Dendritic cell treated with granulocyte-macrophage colony-stimulating factor and Interleukin-4, amounts not matched to agents 40 ng/mL and 50 ng/mL, for 4 days (primary cell): ENCODE measurements at regions not wholly inside any gene's neighbourhood (a gene's known extent, or its start where the extent isn't known, plus 50 kb on each side); places are given as distances from the start of the nearest gene placed in this dataset.

Experiments used
- H3K27ac Mint-ChIP-seq: one replicate; pipeline ENCODE4 v1.8.0; 2022; ENCODE audit warnings: mild to moderate bottlenecking, mixed read lengths
- H3K27me3 Mint-ChIP-seq: one replicate; pipeline ENCODE4 v1.8.0; 2022; ENCODE audit warnings: mild to moderate bottlenecking, mixed read lengths
- H3K36me3 Mint-ChIP-seq: one replicate; pipeline ENCODE4 v1.8.0; 2022; ENCODE audit warnings: low read depth, mixed read lengths
- H3K4me1 Mint-ChIP-seq: one replicate; pipeline ENCODE4 v1.8.0; 2022; ENCODE audit warnings: low read depth, mixed read lengths
- H3K4me3 Mint-ChIP-seq: one replicate; pipeline ENCODE4 v1.8.0; 2022; ENCODE audit warnings: mild to moderate bottlenecking, moderate library complexity, mixed read lengths
- H3K9me3 Mint-ChIP-seq: one replicate; pipeline ENCODE4 v1.8.0; 2022; ENCODE audit warnings: mixed read lengths
- intact Hi-C: fragments of 100-400 bp; cut with micrococcal nuclease; formaldehyde crosslinking; loops from one replicate; pipeline ENCODE4 v1.15.0; 2022

GRCh38 chr14:71698027-71698426 lies 234.2 kb upstream of the RGS6 start:
- no peaks in the 10 kb centered on the region for H3K27me3 Mint-ChIP-seq
- H3K9me3 Mint-ChIP-seq: no peaks in the 10 kb centered on the region
- peaks cover 83% of the 10 kb centered on the region for H3K36me3 Mint-ChIP-seq
- H3K27ac Mint-ChIP-seq: no peak overlapping the region
- H3K4me1 Mint-ChIP-seq: no peaks in the 10 kb centered on the region
- no peak overlapping the region for H3K4me3 Mint-ChIP-seq
- intact Hi-C loops: no loop called here

GRCh38 chr14:71698673-71699072 lies 233.6 kb upstream of the RGS6 start:
- peaks cover 85% of the 10 kb centered on the region for H3K36me3 Mint-ChIP-seq

GRCh38 chr14:71701990-71702389 lies 230.2 kb upstream of the RGS6 start:
- H3K27ac Mint-ChIP-seq: no peak overlapping the region
- H3K4me1 Mint-ChIP-seq: no peaks in the 10 kb centered on the region
- no peak overlapping the region for H3K4me3 Mint-ChIP-seq
- no peaks in the 10 kb centered on the region for H3K27me3 Mint-ChIP-seq
- H3K36me3 Mint-ChIP-seq: peaks cover 75% of the 10 kb centered on the region
- no peaks in the 10 kb centered on the region for H3K9me3 Mint-ChIP-seq
- intact Hi-C loops: no loop called here

More at GRCh38 chr14:71698673-71699072, 233.6 kb upstream of the RGS6 start:
- Mint-ChIP-seq H3K4me1 (no peaks in the 10 kb centered on the region), H3K27ac (no peak overlapping the region), H3K4me3 (no peak overlapping the region), H3K27me3 (no peaks in the 10 kb centered on the region), H3K9me3 (no peaks in the 10 kb centered on the region)
- intact Hi-C loops: no loop called here

GRCh38 chr14:71702786-71703185 lies 229.4 kb upstream of the RGS6 start:
- no peak overlapping the region for H3K27ac Mint-ChIP-seq
- H3K4me1 Mint-ChIP-seq: no peaks in the 10 kb centered on the region
- intact Hi-C loops: no loop called here
- H3K36me3 Mint-ChIP-seq: peaks cover 75% of the 10 kb centered on the region
- H3K27me3 Mint-ChIP-seq: no peaks in the 10 kb centered on the region
- no peaks in the 10 kb centered on the region for H3K9me3 Mint-ChIP-seq
- H3K4me3 Mint-ChIP-seq: no peak overlapping the region

- no peaks in the 10 kb centered on the region for H3K9me3 Mint-ChIP-seq
- peaks cover 79% of the 10 kb centered on the region for H3K36me3 Mint-ChIP-seq
- H3K27me3 Mint-ChIP-seq: no peaks in the 10 kb centered on the region
- no peaks in the 10 kb centered on the region for H3K4me1 Mint-ChIP-seq
- intact Hi-C loops: no loop called here
- no peak overlapping the region for H3K4me3 Mint-ChIP-seq
- no peak overlapping the region for H3K27ac Mint-ChIP-seq
Measured at GRCh38 chr14:71703477-71703876, 228.8 kb upstream of the RGS6 start.

GRCh38 chr14:71704210-71704609 lies 228.0 kb upstream of the RGS6 start:
- Mint-ChIP-seq H3K4me3 (no peak overlapping the region), H3K27me3 (no peaks in the 10 kb centered on the region), H3K36me3 (peaks cover 79% of the 10 kb centered on the region), H3K9me3 (no peaks in the 10 kb centered on the region), H3K27ac (no peak overlapping the region), H3K4me1 (no peaks in the 10 kb centered on the region)
- intact Hi-C loops: no loop called here

- peaks cover 79% of the 10 kb centered on the region for H3K36me3 Mint-ChIP-seq
- intact Hi-C loops: no loop called here
- no peaks in the 10 kb centered on the region for H3K9me3 Mint-ChIP-seq
- no peaks in the 10 kb centered on the region for H3K4me1 Mint-ChIP-seq
- H3K4me3 Mint-ChIP-seq: no peak overlapping the region
- H3K27ac Mint-ChIP-seq: no peak overlapping the region
- H3K27me3 Mint-ChIP-seq: no peaks in the 10 kb centered on the region
Measured at GRCh38 chr14:71705460-71705859, 226.8 kb upstream of the RGS6 start.

GRCh38 chr14:71709076-71709475 lies 223.2 kb upstream of the RGS6 start:
- no peak overlapping the region for H3K4me3 Mint-ChIP-seq
- H3K27ac Mint-ChIP-seq: no peak overlapping the region
- H3K36me3 Mint-ChIP-seq: peaks cover 76% of the 10 kb centered on the region
- intact Hi-C loops: no loop called here
- no peaks in the 10 kb centered on the region for H3K9me3 Mint-ChIP-seq
- H3K4me1 Mint-ChIP-seq: no peaks in the 10 kb centered on the region
- H3K27me3 Mint-ChIP-seq: no peaks in the 10 kb centered on the region

- intact Hi-C loops: no loop called here
- Mint-ChIP-seq H3K4me3 (no peak overlapping the region), H3K27me3 (no peaks in the 10 kb centered on the region), H3K9me3 (no peaks in the 10 kb centered on the region), H3K36me3 (peaks cover 78% of the 10 kb centered on the region), H3K27ac (no peak overlapping the region), H3K4me1 (no peaks in the 10 kb centered on the region)
Measured at GRCh38 chr14:71709987-71710386, 222.2 kb upstream of the RGS6 start.

- Mint-ChIP-seq H3K27me3 (no peaks in the 10 kb centered on the region), H3K36me3 (peaks cover 77% of the 10 kb centered on the region), H3K27ac (no peak overlapping the region), H3K4me3 (no peak overlapping the region), H3K9me3 (no peaks in the 10 kb centered on the region), H3K4me1 (no peaks in the 10 kb centered on the region)
- intact Hi-C loops: no loop called here
Measured at GRCh38 chr14:71711125-71711524, 221.1 kb upstream of the RGS6 start.

GRCh38 chr14:71711619-71712018 lies 220.6 kb upstream of the RGS6 start:
- Mint-ChIP-seq H3K27me3 (no peaks in the 10 kb centered on the region), H3K27ac (no peak overlapping the region), H3K9me3 (no peaks in the 10 kb centered on the region), H3K36me3 (peaks cover 78% of the 10 kb centered on the region), H3K4me1 (no peaks in the 10 kb centered on the region), H3K4me3 (no peak overlapping the region)
- intact Hi-C loops: no loop called here

GRCh38 chr14:71712478-71712877 lies 219.8 kb upstream of the RGS6 start:
- no peaks in the 10 kb centered on the region for H3K4me1 Mint-ChIP-seq
- H3K9me3 Mint-ChIP-seq: no peaks in the 10 kb centered on the region
- no peak overlapping the region for H3K4me3 Mint-ChIP-seq
- H3K27me3 Mint-ChIP-seq: no peaks in the 10 kb centered on the region
- peaks cover 78% of the 10 kb centered on the region for H3K36me3 Mint-ChIP-seq
- H3K27ac Mint-ChIP-seq: no peak overlapping the region
- intact Hi-C loops: no loop called here

- no peak overlapping the region for H3K27ac Mint-ChIP-seq
- intact Hi-C loops: no loop called here
- H3K9me3 Mint-ChIP-seq: no peaks in the 10 kb centered on the region
- no peaks in the 10 kb centered on the region for H3K4me1 Mint-ChIP-seq
- no peaks in the 10 kb centered on the region for H3K27me3 Mint-ChIP-seq
- peaks cover 79% of the 10 kb centered on the region for H3K36me3 Mint-ChIP-seq
- H3K4me3 Mint-ChIP-seq: no peak overlapping the region
Measured at GRCh38 chr14:71713016-71713415, 219.2 kb upstream of the RGS6 start.

GRCh38 chr14:71713451-71713850 lies 218.8 kb upstream of the RGS6 start:
- Mint-ChIP-seq H3K9me3 (no peaks in the 10 kb centered on the region), H3K27me3 (no peaks in the 10 kb centered on the region), H3K27ac (no peak overlapping the region), H3K4me1 (no peaks in the 10 kb centered on the region), H3K4me3 (no peak overlapping the region), H3K36me3 (peaks cover 76% of the 10 kb centered on the region)
- intact Hi-C loops: no loop called here

GRCh38 chr14:71714225-71714624 lies 218.0 kb upstream of the RGS6 start:
- H3K4me1 Mint-ChIP-seq: no peaks in the 10 kb centered on the region
- peaks cover 74% of the 10 kb centered on the region for H3K36me3 Mint-ChIP-seq
- no peak overlapping the region for H3K27ac Mint-ChIP-seq
- intact Hi-C loops: no loop called here
- no peak overlapping the region for H3K4me3 Mint-ChIP-seq
- no peaks in the 10 kb centered on the region for H3K9me3 Mint-ChIP-seq
- no peaks in the 10 kb centered on the region for H3K27me3 Mint-ChIP-seq
